A673 (cell line): ENCODE measurements at regions not wholly inside any gene's neighbourhood (a gene's known extent, or its start where the extent isn't known, plus 50 kb on each side); places are given as distances from the start of the nearest gene placed in this dataset.

Experiments
- BruUV-seq: library from RNA; stranded (reverse); fragments of 400-500 nt; replicated peaks from 2 replicates; lab custom pipeline; 2021; lab: Mats Ljungman, UMichigan
- CTCF ChIA-PET: fragments of 300-600 bp; sonication (Branson Sonifier 250); formaldehyde crosslinking; loops from one replicate; lab custom pipeline; 2022; ENCODE audit warnings: antibody characterized with exemption; lab: Charles Lee
- POLR2A ChIA-PET: fragments of 300-600 bp; sonication (Branson Sonifier 250); formaldehyde crosslinking; loops from one replicate; lab custom pipeline; 2022; ENCODE audit warnings: antibody characterized with exemption; ENCODE audit not compliant: low non-redundant PET; lab: Charles Lee
- DNase-seq: peaks from one replicate; pipeline ENCODE4 v3.0.0-alpha.2; 2015; ENCODE audit warnings: low spot score
- H3K27ac ChIP-seq: fragments of 200-600 bp; sonication (generic); 2 replicates; pipeline ENCODE4 v1.5.1; 2016; ENCODE audit warnings: mixed run types, low read depth, mild to moderate bottlenecking, mixed read lengths, antibody characterized with exemption, low read length; ENCODE audit not compliant: poor library complexity, severe bottlenecking
- H3K27me3 ChIP-seq: fragments of 200-600 bp; sonication (generic); replicated peaks from 2 replicates; pipeline ENCODE4 v1.6.1; 2017; ENCODE audit warnings: mixed run types, low read depth, mild to moderate bottlenecking, mixed read lengths, antibody characterized with exemption, low read length; ENCODE audit not compliant: insufficient read depth, poor library complexity
- H3K36me3 ChIP-seq: fragments of 200-600 bp; sonication (generic); 2 replicates; pipeline ENCODE4 v1.6.1; 2016; ENCODE audit warnings: mixed run types, mild to moderate bottlenecking, mixed read lengths, antibody characterized with exemption, low read length; ENCODE audit not compliant: insufficient read depth, poor library complexity, severe bottlenecking
- H3K4me1 ChIP-seq: fragments of 200-600 bp; sonication (generic); 2 replicates; pipeline ENCODE4 v1.6.1; 2017; ENCODE audit warnings: mixed run types, mild to moderate bottlenecking, mixed read lengths, antibody characterized with exemption, low read length; ENCODE audit not compliant: insufficient read depth, poor library complexity, severe bottlenecking
- H3K4me3 ChIP-seq: fragments of 200-600 bp; sonication (generic); 2 replicates; pipeline ENCODE4 v1.5.1; 2016; ENCODE audit warnings: low read depth, mixed run types, mild to moderate bottlenecking, mixed read lengths, low read length; ENCODE audit not compliant: poor library complexity, severe bottlenecking
- H3K9me3 ChIP-seq: fragments of 200-600 bp; sonication (generic); 2 replicates; pipeline ENCODE4 v1.6.1; 2016; ENCODE audit warnings: mixed run types, low read depth, mild to moderate bottlenecking, mixed read lengths, antibody characterized with exemption, low read length; ENCODE audit not compliant: poor library complexity, severe bottlenecking
- EZH2 ChIP-seq: fragments of 200-600 bp; sonication (generic); IDR thresholded peaks from 2 replicates; pipeline ENCODE4 v1.6.1; 2017; ENCODE audit warnings: borderline replicate concordance, low read depth, mild to moderate bottlenecking, mixed read lengths, antibody characterized with exemption, low read length; ENCODE audit not compliant: poor library complexity, severe bottlenecking
- intact Hi-C: fragments of 100-400 bp; cut with micrococcal nuclease; formaldehyde crosslinking; loops from one replicate; pipeline ENCODE4 v1.10.0; 2022; ENCODE audit not compliant: unreplicated experiment
- TF ChIP-seq, protein P1 (sequence below): fragments of 300-800, 200-600 bp; sonication (generic); conservative IDR thresholded peaks from 2 replicates; pipeline ENCODE4 v1.5.1; 2017; ENCODE audit warnings: low read depth, mild to moderate bottlenecking, antibody characterized with exemption, low read length, moderate library complexity, mixed read lengths

DNA sequence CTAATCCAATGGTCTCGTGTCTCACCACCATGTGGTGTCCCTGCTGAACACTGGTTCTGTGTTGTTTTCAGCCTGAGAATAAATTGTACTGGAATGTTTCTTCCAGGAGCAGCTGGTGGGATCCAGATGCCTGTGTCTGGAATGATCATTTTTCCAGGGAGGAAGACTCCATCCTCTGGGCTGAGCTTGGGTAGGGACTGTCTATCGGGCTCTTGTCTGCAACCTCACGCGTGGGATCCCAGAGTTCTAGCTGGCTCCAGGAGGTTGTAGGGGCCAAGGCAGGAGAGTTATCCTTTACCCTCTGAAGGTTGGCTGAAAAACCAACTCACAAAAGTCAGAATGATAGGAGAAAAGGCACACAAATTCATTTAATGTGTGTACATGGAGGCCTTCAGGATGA lies 144.1 kb upstream of the B3GAT1 start:
- TF ChIP-seq EZH2 = no peak
- TF ChIP-seq, protein P1, sequence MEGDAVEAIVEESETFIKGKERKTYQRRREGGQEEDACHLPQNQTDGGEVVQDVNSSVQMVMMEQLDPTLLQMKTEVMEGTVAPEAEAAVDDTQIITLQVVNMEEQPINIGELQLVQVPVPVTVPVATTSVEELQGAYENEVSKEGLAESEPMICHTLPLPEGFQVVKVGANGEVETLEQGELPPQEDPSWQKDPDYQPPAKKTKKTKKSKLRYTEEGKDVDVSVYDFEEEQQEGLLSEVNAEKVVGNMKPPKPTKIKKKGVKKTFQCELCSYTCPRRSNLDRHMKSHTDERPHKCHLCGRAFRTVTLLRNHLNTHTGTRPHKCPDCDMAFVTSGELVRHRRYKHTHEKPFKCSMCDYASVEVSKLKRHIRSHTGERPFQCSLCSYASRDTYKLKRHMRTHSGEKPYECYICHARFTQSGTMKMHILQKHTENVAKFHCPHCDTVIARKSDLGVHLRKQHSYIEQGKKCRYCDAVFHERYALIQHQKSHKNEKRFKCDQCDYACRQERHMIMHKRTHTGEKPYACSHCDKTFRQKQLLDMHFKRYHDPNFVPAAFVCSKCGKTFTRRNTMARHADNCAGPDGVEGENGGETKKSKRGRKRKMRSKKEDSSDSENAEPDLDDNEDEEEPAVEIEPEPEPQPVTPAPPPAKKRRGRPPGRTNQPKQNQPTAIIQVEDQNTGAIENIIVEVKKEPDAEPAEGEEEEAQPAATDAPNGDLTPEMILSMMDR = no peak
- H3K9me3 ChIP-seq = no peaks in the 10 kb centered on the region
- no TSS peak for BruUV-seq
- H3K27me3 ChIP-seq = no peaks in the 10 kb centered on the region
- intact Hi-C loops = no loop called here
- H3K4me1 ChIP-seq = no peaks in the 10 kb centered on the region
- DNase-seq = no peak
- H3K27ac ChIP-seq = no peak overlapping the region
- no peaks in the 10 kb centered on the region for H3K36me3 ChIP-seq
- POLR2A ChIA-PET = no interaction called here
- CTCF ChIA-PET = no interaction called here
- no peak overlapping the region for H3K4me3 ChIP-seq

DNA sequence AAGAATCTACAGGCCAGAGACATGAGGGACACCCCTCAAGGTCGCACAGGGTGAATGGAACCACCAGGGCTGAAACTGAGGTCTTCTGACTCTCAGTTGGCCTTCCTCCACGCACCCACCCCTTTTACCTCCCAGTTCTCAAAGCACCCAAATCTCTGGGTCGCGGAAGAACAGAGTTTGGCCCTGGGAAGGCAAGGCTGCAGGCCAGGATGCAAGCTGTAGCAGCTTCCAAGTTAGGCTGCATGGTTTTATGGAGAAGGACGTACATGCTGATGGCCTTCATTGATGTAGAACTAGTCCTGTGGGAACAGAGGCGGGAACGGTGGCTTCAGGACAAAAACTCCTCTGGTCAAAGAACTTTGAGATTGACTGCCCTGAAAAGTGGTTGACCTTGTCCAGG lies 143.5 kb upstream of the B3GAT1 start:
- TF ChIP-seq EZH2 = no peak
- TF ChIP-seq, protein P1 = no peak
- no peaks in the 10 kb centered on the region for H3K27me3 ChIP-seq
- no peak overlapping the region for H3K4me3 ChIP-seq
- BruUV-seq = no TSS peak
- no peak for DNase-seq
- no peaks in the 10 kb centered on the region for H3K4me1 ChIP-seq
- POLR2A ChIA-PET = no interaction called here
- CTCF ChIA-PET = no interaction called here
- intact Hi-C loops = no loop called here
- H3K9me3 ChIP-seq = no peaks in the 10 kb centered on the region
- H3K36me3 ChIP-seq = no peaks in the 10 kb centered on the region
- H3K27ac ChIP-seq = no peak overlapping the region

DNA sequence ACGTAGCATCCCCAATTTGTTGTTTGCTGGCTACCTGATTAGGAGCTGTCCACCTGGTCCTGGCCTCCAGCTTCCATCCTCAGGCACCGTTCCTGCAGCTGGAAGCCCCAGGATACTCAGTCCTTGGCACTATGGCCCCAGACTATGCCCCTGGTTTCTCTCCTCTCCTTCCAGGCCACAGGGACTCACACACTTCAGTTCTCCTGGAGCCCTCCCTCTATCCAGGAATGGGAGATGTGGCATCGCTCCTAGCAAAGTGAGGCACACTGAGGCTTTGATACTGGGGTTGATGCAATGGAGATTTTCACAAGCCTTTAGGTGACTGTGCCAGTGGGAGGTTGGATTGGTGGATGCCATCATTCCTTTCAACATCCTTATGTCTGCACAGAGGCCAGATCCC lies 142.8 kb upstream of the B3GAT1 start:
- Histone ChIP-seq H3K4me1 (no peaks in the 10 kb centered on the region), H3K9me3 (no peaks in the 10 kb centered on the region), H3K27me3 (no peaks in the 10 kb centered on the region), H3K4me3 (no peak overlapping the region), H3K27ac (no peak overlapping the region), H3K36me3 (no peaks in the 10 kb centered on the region)
- DNase-seq = no peak
- CTCF ChIA-PET = no interaction called here
- POLR2A ChIA-PET = no interaction called here
- no TSS peak for BruUV-seq
- intact Hi-C loops = no loop called here
- TF ChIP-seq EZH2 = no peak
- TF ChIP-seq, protein P1 = no peak
